ENCODE measurements at regions not wholly inside any gene's neighbourhood (a gene's known extent, or its start where the extent isn't known, plus 50 kb on each side); places are given as distances from the start of the nearest gene placed in this dataset.
"Not testable (repeated sequence)": the region's sequence is repeated elsewhere in the genome, so short reads cannot be mapped to it uniquely, and the experiment has no call there.

DNA sequence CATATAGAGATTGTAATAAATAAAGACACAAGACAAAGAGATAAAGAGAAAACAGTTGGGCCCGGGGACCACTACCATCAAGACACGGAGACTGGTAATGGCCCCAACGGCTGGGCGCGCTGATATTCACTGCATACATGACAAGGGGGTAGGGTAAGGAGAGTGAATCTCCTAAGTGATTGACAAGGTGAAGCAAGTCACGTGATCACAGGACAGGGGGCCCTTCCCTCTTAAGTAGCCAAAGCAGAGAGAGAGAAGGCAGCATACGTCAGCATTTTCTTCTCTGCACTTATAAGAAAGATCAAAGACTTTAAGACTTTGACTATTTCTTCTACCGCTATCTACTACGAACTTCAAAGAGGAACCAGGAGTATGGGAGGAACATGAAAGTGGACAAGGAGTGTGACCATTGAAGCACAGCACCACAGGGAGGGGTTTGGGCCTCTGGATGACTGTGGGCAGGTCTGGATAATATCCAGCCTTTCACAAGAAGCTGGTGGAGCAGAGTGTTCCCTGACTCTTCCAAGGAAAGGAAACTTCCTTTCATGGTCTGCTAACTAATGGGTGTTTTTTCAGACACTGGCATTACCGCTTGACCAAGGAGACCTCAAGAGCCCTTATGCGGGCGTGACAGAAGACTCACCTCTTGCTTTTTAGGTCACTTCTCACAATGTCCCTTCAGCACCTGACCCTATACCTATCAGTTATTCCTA, 75.6 kb downstream of the MRPL39 start:
- DNase-seq (ENCODE audit: low read depth), result not testable (repeated sequence)

DNA sequence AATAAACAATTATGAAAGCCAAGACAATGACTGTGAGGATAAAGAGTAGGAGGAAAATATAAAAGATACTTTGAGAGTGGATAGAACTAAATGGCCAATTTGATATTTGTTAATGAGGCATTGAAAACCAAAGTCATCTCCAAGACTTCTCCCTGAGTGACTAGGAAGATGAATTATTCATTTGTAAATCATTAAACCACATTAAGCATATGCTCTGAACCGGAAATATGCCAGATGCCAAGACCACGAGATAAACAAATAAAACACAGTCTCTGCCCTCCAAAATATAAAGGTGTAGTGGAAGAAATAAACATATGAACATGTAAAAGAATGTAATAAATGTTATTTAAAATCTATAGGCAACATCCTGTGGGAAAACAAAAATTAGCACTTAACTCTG, 78.8 kb downstream of the MRPL39 start:
- no peak for DNase-seq (ENCODE audit: low read depth)

DNA sequence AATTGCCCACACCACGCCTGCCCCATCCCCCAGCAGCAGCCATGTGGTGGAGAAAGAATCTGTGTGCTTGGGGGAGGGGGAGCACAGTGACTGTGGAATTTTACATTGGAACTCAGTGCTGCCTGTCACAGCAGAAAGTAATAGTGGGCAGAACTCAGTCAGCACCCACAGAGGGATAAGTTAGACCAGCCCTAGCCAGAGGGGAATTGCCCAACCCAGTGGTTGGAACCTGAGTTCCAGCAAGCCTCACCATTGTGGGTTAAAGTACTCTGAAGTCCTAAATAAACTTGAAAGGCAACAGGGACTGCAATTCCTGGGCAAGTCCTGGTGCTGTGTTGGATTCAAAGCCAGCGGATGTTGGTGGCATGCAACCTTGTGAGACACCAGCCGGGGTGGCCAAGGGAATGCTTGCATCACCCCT, 88.8 kb downstream of the MRPL39 start:
- DNase-seq (ENCODE audit: low read depth), result no peak

DNA sequence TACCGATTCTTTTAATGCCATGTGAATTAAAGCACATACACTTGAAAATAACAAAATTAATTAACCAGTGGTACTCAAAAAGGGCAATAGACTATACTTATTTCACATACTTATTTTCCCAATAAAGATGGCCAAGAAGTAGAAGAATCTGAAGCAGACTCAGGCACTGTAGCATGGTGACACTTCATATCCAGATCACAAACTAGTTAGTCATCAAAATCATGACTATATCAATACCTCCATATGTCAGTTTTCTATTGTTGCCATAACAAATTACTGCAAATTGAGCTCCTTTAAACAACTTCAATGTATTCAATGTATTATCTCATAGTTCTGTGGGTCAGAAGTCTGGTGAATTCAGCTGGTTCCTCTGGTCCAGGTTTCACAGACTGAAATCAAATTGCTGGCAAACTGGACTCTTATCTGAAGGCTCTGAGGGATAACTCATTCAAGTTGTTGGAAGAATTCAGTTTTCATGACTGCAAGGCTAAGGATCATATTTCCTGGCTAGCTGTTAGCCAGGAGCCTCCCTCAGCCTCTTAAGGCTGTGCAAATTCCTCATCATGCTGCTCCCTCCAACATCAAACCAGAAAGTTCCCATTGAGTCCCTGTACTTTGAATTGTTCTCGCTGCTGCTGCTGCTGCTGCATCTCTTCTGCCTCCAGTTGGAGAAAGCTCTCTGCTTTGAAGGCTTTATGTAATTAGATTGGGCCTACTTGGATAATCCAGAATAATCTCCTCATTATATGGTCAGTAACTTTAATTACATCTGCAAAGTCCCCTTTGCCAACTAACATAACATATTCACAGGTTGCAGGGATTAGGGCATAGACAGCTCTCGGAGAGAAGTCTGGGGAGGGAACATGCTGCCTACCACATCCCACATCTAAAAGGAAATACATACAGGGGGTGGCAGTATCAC, 91.5 kb downstream of the MRPL39 start:
- no peak for DNase-seq (ENCODE audit: low read depth)

DNA sequence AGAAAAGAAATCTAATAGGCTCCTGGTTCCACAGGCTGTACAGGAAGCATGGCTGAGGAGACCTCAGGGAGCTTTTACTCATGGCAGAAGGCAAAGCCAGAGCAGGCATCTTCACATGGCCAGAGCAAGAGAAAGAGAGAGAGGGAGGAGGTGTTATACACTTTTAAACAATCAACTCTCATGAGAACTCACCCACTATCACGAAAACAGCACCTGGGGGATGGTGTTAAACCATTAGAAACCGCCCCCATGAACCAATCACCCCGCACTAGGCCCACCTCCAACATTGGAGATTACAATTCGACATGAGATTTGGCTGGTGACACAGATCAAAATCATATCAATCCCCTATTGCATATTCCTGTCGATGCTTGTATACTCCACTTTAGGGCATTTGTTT, 93.5 kb downstream of the MRPL39 start:
- no peak for DNase-seq (ENCODE audit: low read depth)

DNA sequence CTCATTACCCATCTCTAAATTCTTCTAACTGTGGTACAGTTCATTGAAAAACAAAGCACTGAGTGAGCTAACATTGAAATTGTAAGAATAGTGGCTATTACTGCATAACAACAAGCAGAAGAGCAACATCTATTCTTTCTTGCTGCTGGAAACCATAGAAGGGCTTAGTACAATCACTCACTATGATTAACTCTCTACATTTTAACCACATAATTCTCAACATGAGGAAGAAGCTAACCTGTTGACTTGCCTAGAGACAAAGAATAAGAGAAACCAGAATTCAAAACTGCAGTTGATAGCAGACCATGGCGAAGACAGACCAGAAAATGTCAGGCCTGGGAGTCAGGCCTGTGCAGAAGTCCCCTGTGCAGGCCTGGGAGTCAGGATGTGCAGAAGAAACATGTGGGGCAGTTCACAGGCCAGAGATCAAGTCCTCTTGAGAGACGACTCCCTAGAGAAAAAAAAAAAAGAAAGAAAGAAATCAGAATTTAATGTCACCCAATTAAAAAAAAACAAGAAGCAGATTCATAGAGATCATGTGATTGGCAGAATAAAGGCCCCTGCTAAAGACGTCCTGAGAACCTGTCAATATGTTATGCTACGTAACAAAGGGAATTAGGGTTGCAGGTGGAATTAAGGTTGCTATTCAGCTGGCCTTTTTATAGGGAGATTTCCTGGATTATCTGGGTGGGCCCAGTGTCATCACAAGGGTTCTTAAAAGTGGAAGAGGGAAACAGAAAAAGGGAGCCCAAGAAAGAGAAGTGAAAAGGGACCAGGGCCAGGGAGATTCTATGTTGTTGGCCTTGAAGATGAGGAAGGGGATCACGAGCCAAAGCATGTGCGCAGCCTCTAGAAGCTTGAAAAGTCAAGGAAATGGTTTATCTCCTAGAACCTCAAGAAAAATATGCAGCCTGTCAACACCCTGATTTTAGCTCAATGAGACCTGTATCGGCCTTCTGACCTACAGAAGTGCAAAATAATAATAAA, 94.9 kb downstream of the MRPL39 start:
- DNase-seq (ENCODE audit: low read depth), result no peak

DNA sequence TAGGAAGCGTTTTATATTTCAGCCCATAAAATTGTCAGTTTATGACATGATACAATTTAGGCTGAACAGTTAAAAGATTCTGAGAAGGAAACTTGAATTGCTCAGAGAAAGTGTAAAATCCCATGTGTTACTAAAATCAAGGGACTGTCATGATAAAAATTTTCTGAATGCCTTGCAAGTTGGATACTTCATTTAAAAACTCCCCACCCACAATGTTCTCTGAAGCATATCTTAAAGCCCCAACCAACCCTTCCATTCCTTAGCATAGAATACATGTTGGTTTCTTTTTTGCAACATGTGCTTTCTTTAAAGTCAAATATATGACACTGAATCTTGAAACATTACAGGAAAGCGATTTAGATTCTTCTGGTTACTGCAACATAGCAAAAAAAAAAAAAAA, 97.4 kb downstream of the MRPL39 start:
- no peak for DNase-seq (ENCODE audit: low read depth)

DNA sequence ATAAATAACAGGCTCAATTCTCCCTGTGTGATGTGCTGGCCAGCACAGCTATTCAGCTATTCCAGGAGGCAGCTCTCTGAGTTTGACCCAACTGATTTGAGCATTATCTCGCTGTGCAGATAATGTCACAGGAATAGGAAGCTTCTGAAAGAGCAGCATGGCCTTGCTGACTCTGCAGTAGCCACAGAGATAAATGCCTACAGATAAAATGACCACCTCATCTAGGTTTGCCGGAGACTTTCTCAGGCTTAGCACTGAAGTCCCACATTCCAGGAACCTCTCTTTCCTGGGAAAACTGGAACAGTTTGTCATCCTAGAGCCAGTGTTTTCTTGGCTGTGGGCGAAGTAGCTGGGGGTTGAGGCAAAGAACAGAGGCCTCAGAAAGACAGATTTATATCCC, 98.9 kb downstream of the MRPL39 start:
- no peak for DNase-seq (ENCODE audit: low read depth)

DNA sequence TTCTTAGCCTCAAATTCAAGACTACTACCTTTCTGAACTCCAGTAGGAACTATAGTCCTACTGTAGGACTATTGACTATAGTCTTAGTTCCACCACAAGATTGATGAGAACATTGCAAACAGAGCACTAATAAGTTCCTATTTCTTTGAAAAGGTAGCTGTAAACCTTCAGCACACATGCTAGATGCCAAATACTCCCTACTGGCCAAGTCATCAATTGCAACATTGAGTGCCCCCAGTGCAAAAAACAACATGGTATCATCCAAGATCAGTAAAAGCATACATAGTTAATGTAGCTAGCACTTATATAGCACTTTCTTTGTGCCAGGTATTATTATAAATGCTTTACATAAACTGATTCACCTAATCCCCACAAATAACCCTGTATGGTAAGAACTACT, 99.8 kb downstream of the MRPL39 start:
- no peak for DNase-seq (ENCODE audit: low read depth)

DNA sequence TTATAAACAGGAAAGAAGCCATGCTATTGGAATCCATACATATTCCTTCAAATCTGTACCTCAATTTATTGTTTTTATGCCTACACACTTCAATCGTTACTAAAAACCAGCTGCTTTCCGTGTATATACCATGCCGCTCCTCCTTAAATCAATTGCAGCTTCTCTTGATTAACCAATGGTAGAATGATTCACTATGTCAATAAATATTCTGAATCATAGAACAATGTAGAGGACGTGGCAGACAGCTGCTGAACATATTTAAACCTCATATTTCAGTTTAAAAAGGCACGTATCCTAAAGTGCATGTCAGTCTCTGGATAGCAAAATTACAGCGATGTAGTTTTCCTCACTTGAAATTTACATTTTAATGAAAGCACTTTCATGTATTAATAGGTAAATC, 100.4 kb downstream of the MRPL39 start:
- DNase-seq (ENCODE audit: low read depth), result peak; percentile 76

DNA sequence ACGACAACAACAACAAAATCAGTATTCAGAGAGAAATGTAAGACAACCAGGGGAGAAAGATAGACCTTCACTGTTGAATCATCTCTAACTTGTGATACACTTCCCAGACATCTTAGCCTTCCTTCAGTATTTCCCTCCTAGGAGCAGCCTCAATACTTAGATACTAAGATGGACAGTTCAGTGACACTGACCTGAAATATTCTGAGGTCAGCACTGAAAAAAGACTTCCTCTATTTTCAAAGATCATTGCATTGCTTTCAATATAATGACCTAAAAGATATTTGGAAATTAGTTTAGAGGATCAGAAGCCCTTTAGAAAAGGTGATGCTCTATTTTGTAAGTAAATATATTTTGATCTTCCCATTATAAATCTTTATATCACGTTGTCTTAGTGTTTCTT, 101.0 kb downstream of the MRPL39 start:
- DNase-seq (ENCODE audit: low read depth), result no peak

DNA sequence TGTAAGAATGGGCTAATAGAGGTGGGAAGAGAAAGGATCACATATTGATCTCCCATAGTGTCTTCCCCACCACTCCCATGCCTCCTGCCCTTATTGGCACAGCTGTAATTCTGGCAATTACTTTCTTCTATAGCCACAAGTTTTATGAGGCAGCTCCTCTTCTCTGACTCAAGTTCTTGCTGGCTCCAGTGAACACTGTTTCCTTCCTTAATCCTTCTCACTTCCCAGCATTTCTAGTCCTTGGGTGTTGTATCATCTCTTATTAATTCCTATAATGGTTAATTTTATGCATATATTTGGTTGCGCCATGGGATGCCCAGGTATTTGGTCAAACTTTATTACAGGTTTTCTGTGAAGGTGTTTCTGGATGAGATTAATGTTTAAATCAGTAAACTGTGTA, 103.3 kb downstream of the MRPL39 start:
- no peak for DNase-seq (ENCODE audit: low read depth)

DNA sequence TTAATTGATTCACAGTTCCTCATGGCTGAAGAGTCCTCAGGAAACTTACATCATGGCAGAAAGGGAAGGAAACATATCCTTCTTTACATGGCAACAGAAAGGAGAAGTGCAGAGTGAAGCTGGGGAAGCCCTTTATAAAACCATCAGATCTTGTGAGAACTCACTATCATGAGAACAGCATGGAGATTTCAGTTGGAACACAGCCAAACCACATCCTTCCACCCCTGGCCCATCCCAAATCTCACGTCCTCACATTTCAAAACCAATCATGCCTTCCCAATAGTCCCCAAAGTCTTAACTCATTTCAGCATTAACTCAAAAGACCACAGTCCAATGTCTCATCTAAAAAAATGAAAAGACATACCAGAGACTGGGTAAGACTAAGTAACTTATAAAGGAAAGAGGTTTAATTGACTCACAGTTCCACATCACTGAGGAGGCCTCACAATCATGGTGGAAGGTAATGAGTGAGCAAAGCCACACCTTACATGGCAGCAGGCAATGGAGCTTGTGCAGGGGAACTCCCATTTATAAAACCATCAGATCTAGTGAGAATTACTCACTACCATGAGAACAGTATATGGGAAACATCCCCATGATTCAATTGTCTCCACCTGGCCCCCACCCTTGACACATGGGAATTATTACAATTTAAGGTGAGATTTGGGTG, 105.2 kb downstream of the MRPL39 start:
- no peak for DNase-seq (ENCODE audit: low read depth)

DNA sequence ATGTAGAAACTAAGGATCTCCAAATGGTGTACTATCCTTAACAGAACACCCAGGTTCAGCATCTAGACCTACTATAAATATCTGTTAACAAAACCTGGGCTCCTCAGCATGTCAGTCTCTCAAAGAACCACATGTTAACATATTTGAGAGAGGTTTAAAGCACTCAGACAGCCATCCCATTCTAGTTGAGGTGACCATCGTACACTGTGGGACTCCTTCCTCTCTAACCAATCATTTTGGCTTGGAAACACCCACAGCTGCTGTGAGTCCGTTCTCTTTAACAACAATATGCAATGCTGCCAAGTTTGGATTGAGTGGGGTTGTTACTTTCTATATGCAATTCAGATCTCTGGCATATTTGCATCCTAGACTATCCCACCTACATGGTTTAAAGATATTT, 105.8 kb downstream of the MRPL39 start:
- DNase-seq (ENCODE audit: low read depth), result no peak

DNA sequence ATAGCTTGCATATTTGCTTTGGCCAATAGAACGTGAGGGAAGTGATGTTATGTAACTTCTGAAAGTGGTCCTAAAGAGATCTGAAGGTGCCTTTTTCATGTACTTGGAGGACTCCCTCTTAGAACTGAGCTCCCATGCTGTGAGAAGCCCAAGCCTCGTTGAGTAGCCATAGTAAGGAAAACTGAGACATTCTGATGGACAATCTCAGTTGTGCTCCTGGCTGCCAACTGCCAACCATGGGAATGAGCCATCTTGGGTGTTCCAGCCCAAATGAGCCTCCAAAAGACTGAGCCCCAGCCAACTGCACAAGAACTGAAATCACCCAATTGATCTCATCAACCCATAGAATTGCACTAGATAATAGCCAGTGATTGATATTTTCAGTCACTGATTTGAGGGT, 106.7 kb downstream of the MRPL39 start:
- no peak for DNase-seq (ENCODE audit: low read depth)

DNA sequence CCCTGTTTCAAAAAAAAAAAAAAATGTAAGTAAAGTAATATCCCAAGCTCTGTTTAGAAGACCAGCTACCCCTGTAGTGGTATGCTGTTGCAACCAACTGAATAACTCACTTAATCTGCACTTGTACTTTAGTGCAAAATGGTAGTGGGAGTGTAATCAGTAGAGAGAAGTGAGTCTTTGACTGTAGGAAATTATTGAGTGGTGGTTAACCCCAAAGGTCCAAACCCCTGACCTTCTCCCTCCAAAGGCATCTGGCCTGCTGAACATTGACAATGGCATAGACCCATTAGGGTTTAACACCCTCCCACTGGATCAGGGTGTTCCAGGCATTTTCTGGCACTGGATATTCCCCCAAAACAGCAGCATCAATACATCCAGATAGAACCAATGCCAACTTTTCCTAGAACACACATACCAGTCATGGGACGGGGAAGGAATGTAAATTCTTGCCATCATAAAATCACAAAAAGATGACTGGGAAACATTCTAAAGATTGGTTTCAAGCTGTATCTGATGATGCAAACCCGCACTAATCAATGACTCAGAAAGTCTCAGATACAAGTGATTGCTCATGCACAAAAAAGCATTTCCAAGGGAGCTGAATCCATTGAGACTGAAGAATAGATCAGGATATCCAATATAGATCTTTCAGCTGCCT, 110.3 kb downstream of the MRPL39 start:
- peak; percentile 93 for DNase-seq (ENCODE audit: low read depth)

DNA sequence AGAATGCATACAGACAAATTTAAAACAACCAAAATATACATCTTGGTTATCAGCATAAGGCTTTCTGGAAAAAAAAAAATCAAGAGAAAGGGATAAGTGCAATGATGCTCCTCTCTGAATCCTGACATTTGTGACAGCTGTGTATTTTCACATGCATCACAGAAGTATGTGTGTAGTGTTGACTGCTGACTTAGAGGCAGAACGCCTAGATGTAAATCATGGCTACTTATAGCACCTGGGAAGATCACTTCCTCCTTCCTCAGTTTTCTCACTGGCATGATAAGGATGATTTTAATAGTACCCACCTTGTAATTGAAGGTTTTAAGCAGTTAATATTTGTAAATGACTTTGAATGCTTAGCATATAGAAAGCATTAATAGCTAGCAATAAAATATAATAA, 112.5 kb downstream of the MRPL39 start:
- no peak for DNase-seq (ENCODE audit: low read depth)

DNA sequence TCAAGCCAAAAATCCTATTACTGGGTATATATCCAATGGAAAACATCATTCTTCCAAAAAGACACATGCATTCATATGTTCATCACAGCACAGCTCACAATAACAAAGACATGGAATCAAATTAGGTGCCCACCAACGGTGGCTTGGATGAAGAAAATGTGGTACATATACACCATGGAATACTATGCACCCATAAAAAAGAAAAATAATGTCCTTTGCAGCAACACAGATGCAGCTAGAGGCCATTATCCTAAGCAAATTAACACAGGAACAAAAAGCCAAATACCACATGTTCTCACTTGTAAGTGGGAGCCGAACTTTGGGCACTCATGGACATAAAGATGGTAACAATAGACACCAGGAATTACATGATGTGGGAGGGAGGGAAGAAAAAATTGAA, 113.6 kb downstream of the MRPL39 start:
- no peak for DNase-seq (ENCODE audit: low read depth)

DNA sequence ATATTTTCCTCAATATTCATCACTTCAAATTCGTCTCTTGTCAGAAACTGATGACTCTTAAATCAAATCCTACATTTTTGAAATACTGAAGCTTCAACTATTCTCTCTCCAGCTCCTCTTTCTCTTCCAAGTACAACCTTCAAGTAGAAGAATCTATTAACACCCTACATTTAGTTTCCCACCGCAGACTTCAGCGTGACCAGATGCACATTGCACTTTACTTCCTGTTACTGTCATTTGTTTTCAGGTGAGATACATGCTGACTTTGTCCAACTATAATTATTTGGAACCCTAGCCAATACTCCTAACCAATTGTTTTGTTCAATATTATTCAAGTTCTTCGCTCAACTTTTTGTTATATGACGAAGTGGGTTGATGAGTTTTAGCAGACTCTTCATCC, 116.0 kb downstream of the MRPL39 start:
- no peak for DNase-seq (ENCODE audit: low read depth)

DNA sequence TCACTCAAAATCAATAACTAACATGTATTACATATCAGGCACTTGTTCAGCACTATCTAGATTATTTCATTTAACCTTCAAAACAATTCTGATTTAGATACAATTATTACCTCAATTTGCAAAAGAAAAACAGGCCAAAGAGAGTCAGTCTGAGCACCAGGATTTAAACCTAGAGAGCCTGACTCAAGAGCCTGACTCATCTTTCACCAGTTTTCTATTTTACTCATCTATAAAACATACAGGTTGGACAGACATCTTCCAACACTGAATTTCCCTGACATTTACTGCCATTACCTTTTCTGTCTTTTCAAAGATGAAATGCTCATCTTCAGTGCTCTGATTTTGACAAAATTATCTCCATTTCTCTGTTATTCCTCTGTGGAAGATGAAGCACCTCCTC, 116.5 kb downstream of the MRPL39 start:
- DNase-seq (ENCODE audit: low read depth), result no peak

DNA sequence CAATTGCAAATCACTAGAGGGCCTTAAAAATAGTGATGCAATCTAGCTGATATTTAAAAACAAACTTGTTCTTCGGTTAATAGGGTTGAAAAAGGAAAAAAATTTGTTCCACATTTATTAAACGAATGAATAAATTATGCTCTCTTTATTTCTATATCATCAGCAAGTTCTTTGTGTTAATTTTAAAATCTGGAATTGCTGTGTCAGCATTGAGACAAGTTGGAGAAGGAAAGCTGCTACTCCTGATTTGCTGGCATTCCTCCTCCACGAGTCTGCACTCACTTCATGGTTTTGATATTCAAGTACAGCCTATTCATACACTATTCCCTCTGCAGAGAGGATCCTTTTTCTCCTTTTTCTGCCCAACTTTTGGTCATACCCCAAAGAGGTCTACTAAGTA, 117.6 kb downstream of the MRPL39 start:
- no peak for DNase-seq (ENCODE audit: low read depth)
